ENCODE measurements at regions not wholly inside any gene's neighbourhood (a gene's known extent, or its start where the extent isn't known, plus 50 kb on each side); places are given as distances from the start of the nearest gene placed in this dataset.
"Not testable (repeated sequence)": the region's sequence is repeated elsewhere in the genome, so short reads cannot be mapped to it uniquely, and the experiment has no call there.

GRCh38 chr12:92237262-92237661 is 91.6 kb upstream of the BTG1 start:
- no peaks in the 10 kb centered on the region for H3K27me3 Mint-ChIP-seq
- CTCF ChIA-PET = no interaction called here
- H3K27ac Mint-ChIP-seq = no peak overlapping the region
- ATAC-seq = no peak
- no peak overlapping the region for H3K4me3 Mint-ChIP-seq
- no peaks in the 10 kb centered on the region for H3K9me3 Mint-ChIP-seq (ENCODE audit: low read depth)
- DNase-seq = no peak
- H3K36me3 Mint-ChIP-seq = no peaks in the 10 kb centered on the region
- H3K4me1 Mint-ChIP-seq = no peaks in the 10 kb centered on the region

- no peak overlapping the region for H3K4me3 Mint-ChIP-seq
- H3K27me3 Mint-ChIP-seq = no peaks in the 10 kb centered on the region
- no peak for DNase-seq
- no peak for ATAC-seq
- CTCF ChIA-PET = interaction anchor here (1.3 kb wide), 1 partner anchor 22 kb away, joined by 3 read pairs; no protein-coding TSS in a partner anchor
- no peaks in the 10 kb centered on the region for H3K9me3 Mint-ChIP-seq (ENCODE audit: low read depth)
- H3K4me1 Mint-ChIP-seq = no peaks in the 10 kb centered on the region
- no peak overlapping the region for H3K27ac Mint-ChIP-seq
- H3K36me3 Mint-ChIP-seq = no peaks in the 10 kb centered on the region
Observed at GRCh38 chr12:92235703-92236472, 90.2 kb upstream of the BTG1 start.

GRCh38 chr12:92234533-92234932 is 88.9 kb upstream of the BTG1 start:
- H3K4me1 Mint-ChIP-seq = no peaks in the 10 kb centered on the region
- H3K9me3 Mint-ChIP-seq (ENCODE audit: low read depth) = no peaks in the 10 kb centered on the region
- H3K27ac Mint-ChIP-seq = no peak overlapping the region
- ATAC-seq = no peak
- no peak overlapping the region for H3K4me3 Mint-ChIP-seq
- DNase-seq = no peak
- no peaks in the 10 kb centered on the region for H3K27me3 Mint-ChIP-seq
- CTCF ChIA-PET = no interaction called here
- no peaks in the 10 kb centered on the region for H3K36me3 Mint-ChIP-seq

GRCh38 chr12:92233346-92234015 is 87.8 kb upstream of the BTG1 start:
- DNase-seq (no peak), ATAC-seq (no peak)
- Mint-ChIP-seq H3K27me3 (no peaks in the 10 kb centered on the region), H3K4me3 (no peak overlapping the region), H3K36me3 (no peaks in the 10 kb centered on the region), H3K9me3 (ENCODE audit: low read depth) (no peaks in the 10 kb centered on the region), H3K4me1 (no peaks in the 10 kb centered on the region), H3K27ac (no peak overlapping the region)
- CTCF ChIA-PET = interaction anchor here (0.6 to 1.6 kb wide), 2 partner anchors 23 to 61 kb away, joined by 3 read pairs; no protein-coding TSS in a partner anchor

GRCh38 chr12:92232371-92232932 is 86.8 kb upstream of the BTG1 start:
- not testable (repeated sequence) for H3K4me1 Mint-ChIP-seq; H3K36me3 Mint-ChIP-seq; ATAC-seq; DNase-seq; H3K9me3 Mint-ChIP-seq (ENCODE audit: low read depth); H3K27ac Mint-ChIP-seq; H3K4me3 Mint-ChIP-seq; H3K27me3 Mint-ChIP-seq
- CTCF ChIA-PET = interaction anchor here (1.6 kb wide), 1 partner anchor 60 kb away, joined by 3 read pairs; no protein-coding TSS in a partner anchor

- not testable (repeated sequence) for H3K27ac Mint-ChIP-seq; DNase-seq; ATAC-seq; H3K27me3 Mint-ChIP-seq; H3K36me3 Mint-ChIP-seq; H3K4me3 Mint-ChIP-seq; H3K9me3 Mint-ChIP-seq (ENCODE audit: low read depth); H3K4me1 Mint-ChIP-seq
- CTCF ChIA-PET = interaction anchor here (1.6 kb wide), 1 partner anchor 59 kb away, joined by 3 read pairs; no protein-coding TSS in a partner anchor
Observed at GRCh38 chr12:92231945-92232344, 86.3 kb upstream of the BTG1 start.

- not testable (repeated sequence) for H3K4me3 Mint-ChIP-seq
Observed at GRCh38 chr12:92231532-92231931, 85.9 kb upstream of the BTG1 start.

GRCh38 chr12:92229381-92229780 is 83.7 kb upstream of the BTG1 start:
- H3K9me3 Mint-ChIP-seq (ENCODE audit: low read depth) = no peaks in the 10 kb centered on the region
- H3K36me3 Mint-ChIP-seq = no peaks in the 10 kb centered on the region
- no peak overlapping the region for H3K4me3 Mint-ChIP-seq
- ATAC-seq = no peak
- CTCF ChIA-PET = no interaction called here
- no peaks in the 10 kb centered on the region for H3K27me3 Mint-ChIP-seq
- no peaks in the 10 kb centered on the region for H3K4me1 Mint-ChIP-seq
- DNase-seq = no peak
- no peak overlapping the region for H3K27ac Mint-ChIP-seq

More at GRCh38 chr12:92231532-92231931, 85.9 kb upstream of the BTG1 start:
- H3K9me3 Mint-ChIP-seq (ENCODE audit: low read depth); H3K36me3 Mint-ChIP-seq; CTCF ChIA-PET; H3K27ac Mint-ChIP-seq; H3K27me3 Mint-ChIP-seq; ATAC-seq; H3K4me1 Mint-ChIP-seq; DNase-seq: not testable (repeated sequence)

- Mint-ChIP-seq H3K27ac (no peak overlapping the region), H3K36me3 (no peaks in the 10 kb centered on the region), H3K4me1 (no peaks in the 10 kb centered on the region), H3K9me3 (ENCODE audit: low read depth) (no peaks in the 10 kb centered on the region), H3K4me3 (no peak overlapping the region), H3K27me3 (no peaks in the 10 kb centered on the region)
- DNase-seq (no peak), ATAC-seq (no peak)
- CTCF ChIA-PET = no interaction called here
Observed at GRCh38 chr12:92226961-92227360, 81.3 kb upstream of the BTG1 start.

GRCh38 chr12:92226071-92226661 is 80.5 kb upstream of the BTG1 start:
- Mint-ChIP-seq H3K4me1 (no peaks in the 10 kb centered on the region), H3K27me3 (no peaks in the 10 kb centered on the region), H3K36me3 (no peaks in the 10 kb centered on the region), H3K27ac (no peak overlapping the region), H3K4me3 (no peak overlapping the region), H3K9me3 (ENCODE audit: low read depth) (no peaks in the 10 kb centered on the region)
- CTCF ChIA-PET = no interaction called here
- no peak for DNase-seq
- no peak for ATAC-seq

GRCh38 chr12:92224685-92225331 is 79.2 kb upstream of the BTG1 start:
- CTCF ChIA-PET = no interaction called here
- H3K4me3 Mint-ChIP-seq = no peak overlapping the region
- no peak for ATAC-seq
- no peaks in the 10 kb centered on the region for H3K27me3 Mint-ChIP-seq
- no peaks in the 10 kb centered on the region for H3K9me3 Mint-ChIP-seq (ENCODE audit: low read depth)
- no peak for DNase-seq
- no peak overlapping the region for H3K27ac Mint-ChIP-seq
- peaks cover 5% of the 10 kb centered on the region for H3K36me3 Mint-ChIP-seq
- no peaks in the 10 kb centered on the region for H3K4me1 Mint-ChIP-seq

- DNase-seq = no peak
- Mint-ChIP-seq H3K27ac (no peak overlapping the region), H3K27me3 (no peaks in the 10 kb centered on the region), H3K4me1 (peaks cover 6% of the 10 kb centered on the region), H3K36me3 (peaks cover 8% of the 10 kb centered on the region), H3K4me3 (no peak overlapping the region), H3K9me3 (ENCODE audit: low read depth) (peaks cover 2% of the 10 kb centered on the region)
- CTCF ChIA-PET = no interaction called here
- no peak for ATAC-seq
Observed at GRCh38 chr12:92223481-92223880, 77.8 kb upstream of the BTG1 start.

- Mint-ChIP-seq H3K4me3 (no peak overlapping the region), H3K27ac (no peak overlapping the region), H3K9me3 (ENCODE audit: low read depth) (peaks cover 2% of the 10 kb centered on the region), H3K36me3 (peaks cover 8% of the 10 kb centered on the region), H3K27me3 (no peaks in the 10 kb centered on the region), H3K4me1 (peaks cover 10% of the 10 kb centered on the region)
- DNase-seq (no peak), ATAC-seq (no peak)
- CTCF ChIA-PET = no interaction called here
Observed at GRCh38 chr12:92221656-92222315, 76.1 kb upstream of the BTG1 start.

Data from activated CD8-positive, alpha-beta memory T cell treated with anti-CD3 and anti-CD28 coated beads, Interleukin-2, amount 10 ng/mL, durations not matched to agents 7 days and 5 days (primary cell).